ENCODE measurements at regions not wholly inside any gene's neighbourhood (a gene's known extent, or its start where the extent isn't known, plus 50 kb on each side); places are given as distances from the start of the nearest gene placed in this dataset.

DNA sequence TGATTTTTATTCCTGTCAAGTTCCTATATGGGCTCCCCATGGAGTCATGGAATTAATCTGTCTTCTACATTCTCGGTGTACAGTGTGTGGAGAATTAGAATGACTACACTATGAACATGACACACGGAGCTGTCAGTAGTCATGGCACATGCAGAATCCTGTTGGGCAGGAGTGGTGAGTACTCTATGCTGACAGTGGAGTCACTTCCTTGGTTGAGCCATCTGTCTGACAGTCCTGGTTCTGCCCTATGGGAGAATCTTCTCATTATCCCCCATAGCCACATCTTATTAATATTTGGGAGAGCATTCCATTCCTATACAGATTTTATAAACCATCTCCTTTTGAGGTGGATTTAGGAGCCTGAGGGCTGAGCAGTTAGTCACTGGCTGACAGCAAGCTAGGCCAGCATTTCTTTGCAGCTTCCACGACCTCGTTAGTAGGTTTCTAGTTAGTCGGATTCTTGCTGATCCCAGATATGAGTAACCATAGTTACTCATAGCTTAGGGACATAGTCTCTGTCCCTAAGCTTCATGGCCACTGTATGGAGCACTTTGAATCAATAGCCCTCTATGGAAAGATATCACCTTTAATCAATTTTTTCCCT lies 90.6 kb downstream of the MDH1 start:
- TF ChIP-seq GATA2 (IDR thresholded peaks at IDR 0.05; ENCODE audit: low read depth, low read length) (no peak), GATA3 (IDR thresholded peaks at IDR 0.05; ENCODE audit: low read depth, low read length) (no peak)
